A673 (cell line): ENCODE measurements at regions not wholly inside any gene's neighbourhood (a gene's known extent, or its start where the extent isn't known, plus 50 kb on each side); places are given as distances from the start of the nearest gene placed in this dataset.

Source experiments
- BruUV-seq: library from RNA; stranded (reverse); fragments of 400-500 nt; replicated peaks from 2 replicates; lab custom pipeline; 2021; lab: Mats Ljungman, UMichigan
- CTCF ChIA-PET: fragments of 300-600 bp; sonication (Branson Sonifier 250); formaldehyde crosslinking; loops from one replicate; lab custom pipeline; 2022; ENCODE audit warnings: antibody characterized with exemption; lab: Charles Lee
- POLR2A ChIA-PET: fragments of 300-600 bp; sonication (Branson Sonifier 250); formaldehyde crosslinking; loops from one replicate; lab custom pipeline; 2022; ENCODE audit warnings: antibody characterized with exemption; ENCODE audit not compliant: low non-redundant PET; lab: Charles Lee
- DNase-seq: peaks from one replicate; pipeline ENCODE4 v3.0.0-alpha.2; 2015; ENCODE audit warnings: low spot score
- H3K27ac ChIP-seq: fragments of 200-600 bp; sonication (generic); 2 replicates; pipeline ENCODE4 v1.5.1; 2016; ENCODE audit warnings: mixed run types, low read depth, mild to moderate bottlenecking, mixed read lengths, antibody characterized with exemption, low read length; ENCODE audit not compliant: poor library complexity, severe bottlenecking
- H3K27me3 ChIP-seq: fragments of 200-600 bp; sonication (generic); replicated peaks from 2 replicates; pipeline ENCODE4 v1.6.1; 2017; ENCODE audit warnings: mixed run types, low read depth, mild to moderate bottlenecking, mixed read lengths, antibody characterized with exemption, low read length; ENCODE audit not compliant: insufficient read depth, poor library complexity
- H3K36me3 ChIP-seq: fragments of 200-600 bp; sonication (generic); 2 replicates; pipeline ENCODE4 v1.6.1; 2016; ENCODE audit warnings: mixed run types, mild to moderate bottlenecking, mixed read lengths, antibody characterized with exemption, low read length; ENCODE audit not compliant: insufficient read depth, poor library complexity, severe bottlenecking
- H3K4me1 ChIP-seq: fragments of 200-600 bp; sonication (generic); 2 replicates; pipeline ENCODE4 v1.6.1; 2017; ENCODE audit warnings: mixed run types, mild to moderate bottlenecking, mixed read lengths, antibody characterized with exemption, low read length; ENCODE audit not compliant: insufficient read depth, poor library complexity, severe bottlenecking
- H3K4me3 ChIP-seq: fragments of 200-600 bp; sonication (generic); 2 replicates; pipeline ENCODE4 v1.5.1; 2016; ENCODE audit warnings: low read depth, mixed run types, mild to moderate bottlenecking, mixed read lengths, low read length; ENCODE audit not compliant: poor library complexity, severe bottlenecking
- H3K9me3 ChIP-seq: fragments of 200-600 bp; sonication (generic); 2 replicates; pipeline ENCODE4 v1.6.1; 2016; ENCODE audit warnings: mixed run types, low read depth, mild to moderate bottlenecking, mixed read lengths, antibody characterized with exemption, low read length; ENCODE audit not compliant: poor library complexity, severe bottlenecking
- EZH2 ChIP-seq: fragments of 200-600 bp; sonication (generic); IDR thresholded peaks from 2 replicates; pipeline ENCODE4 v1.6.1; 2017; ENCODE audit warnings: borderline replicate concordance, low read depth, mild to moderate bottlenecking, mixed read lengths, antibody characterized with exemption, low read length; ENCODE audit not compliant: poor library complexity, severe bottlenecking
- intact Hi-C: fragments of 100-400 bp; cut with micrococcal nuclease; formaldehyde crosslinking; loops from one replicate; pipeline ENCODE4 v1.10.0; 2022; ENCODE audit not compliant: unreplicated experiment
- TF ChIP-seq, protein P1 (sequence below): fragments of 300-800, 200-600 bp; sonication (generic); conservative IDR thresholded peaks from 2 replicates; pipeline ENCODE4 v1.5.1; 2017; ENCODE audit warnings: low read depth, mild to moderate bottlenecking, antibody characterized with exemption, low read length, moderate library complexity, mixed read lengths

DNA sequence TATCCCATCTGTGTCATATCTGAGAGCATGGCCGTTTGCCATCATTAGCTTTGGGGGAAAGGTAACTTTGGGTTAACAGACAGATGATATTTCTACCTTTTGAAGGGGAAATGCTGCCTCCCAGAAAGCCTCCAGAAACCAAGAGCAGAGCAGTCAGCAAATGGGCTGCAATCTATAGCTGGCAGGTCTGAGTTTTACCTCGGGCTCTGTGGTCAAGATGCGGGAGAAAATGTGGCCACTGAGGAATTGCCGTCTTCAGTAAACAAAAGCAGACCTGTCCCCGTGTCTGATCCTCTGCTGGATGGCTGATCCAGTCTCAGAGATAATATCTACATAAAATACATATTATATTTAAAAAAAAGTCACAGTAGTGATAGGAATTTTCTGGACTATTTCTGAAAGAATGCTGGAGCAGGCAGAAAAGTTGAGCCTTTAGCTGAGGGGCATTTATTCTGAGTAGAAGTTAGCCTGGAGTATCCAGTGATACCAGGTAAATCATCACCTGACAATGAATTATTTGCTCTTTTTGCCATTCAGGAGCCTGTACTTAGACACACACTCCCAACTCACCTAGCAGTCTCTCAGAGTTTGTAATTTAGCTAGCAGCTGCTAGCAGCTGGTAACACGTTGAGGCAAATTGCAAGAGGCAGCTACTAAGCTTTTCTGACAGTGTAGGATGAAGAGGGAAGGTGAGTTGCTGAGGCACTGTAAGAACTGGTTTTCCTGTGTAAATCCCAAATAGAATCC, 285.3 kb upstream of the RARB start:
- no peak for DNase-seq
- intact Hi-C loops = no loop called here
- ChIA-PET POLR2A (no interaction called here), CTCF (no interaction called here)
- Histone ChIP-seq H3K4me1 (no peaks in the 10 kb centered on the region), H3K36me3 (no peaks in the 10 kb centered on the region), H3K9me3 (no peaks in the 10 kb centered on the region), H3K27me3 (no peaks in the 10 kb centered on the region), H3K27ac (no peak overlapping the region), H3K4me3 (no peak overlapping the region)
- no TSS peak for BruUV-seq
- no peak for TF ChIP-seq EZH2
- TF ChIP-seq, protein P1, sequence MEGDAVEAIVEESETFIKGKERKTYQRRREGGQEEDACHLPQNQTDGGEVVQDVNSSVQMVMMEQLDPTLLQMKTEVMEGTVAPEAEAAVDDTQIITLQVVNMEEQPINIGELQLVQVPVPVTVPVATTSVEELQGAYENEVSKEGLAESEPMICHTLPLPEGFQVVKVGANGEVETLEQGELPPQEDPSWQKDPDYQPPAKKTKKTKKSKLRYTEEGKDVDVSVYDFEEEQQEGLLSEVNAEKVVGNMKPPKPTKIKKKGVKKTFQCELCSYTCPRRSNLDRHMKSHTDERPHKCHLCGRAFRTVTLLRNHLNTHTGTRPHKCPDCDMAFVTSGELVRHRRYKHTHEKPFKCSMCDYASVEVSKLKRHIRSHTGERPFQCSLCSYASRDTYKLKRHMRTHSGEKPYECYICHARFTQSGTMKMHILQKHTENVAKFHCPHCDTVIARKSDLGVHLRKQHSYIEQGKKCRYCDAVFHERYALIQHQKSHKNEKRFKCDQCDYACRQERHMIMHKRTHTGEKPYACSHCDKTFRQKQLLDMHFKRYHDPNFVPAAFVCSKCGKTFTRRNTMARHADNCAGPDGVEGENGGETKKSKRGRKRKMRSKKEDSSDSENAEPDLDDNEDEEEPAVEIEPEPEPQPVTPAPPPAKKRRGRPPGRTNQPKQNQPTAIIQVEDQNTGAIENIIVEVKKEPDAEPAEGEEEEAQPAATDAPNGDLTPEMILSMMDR = no peak

DNA sequence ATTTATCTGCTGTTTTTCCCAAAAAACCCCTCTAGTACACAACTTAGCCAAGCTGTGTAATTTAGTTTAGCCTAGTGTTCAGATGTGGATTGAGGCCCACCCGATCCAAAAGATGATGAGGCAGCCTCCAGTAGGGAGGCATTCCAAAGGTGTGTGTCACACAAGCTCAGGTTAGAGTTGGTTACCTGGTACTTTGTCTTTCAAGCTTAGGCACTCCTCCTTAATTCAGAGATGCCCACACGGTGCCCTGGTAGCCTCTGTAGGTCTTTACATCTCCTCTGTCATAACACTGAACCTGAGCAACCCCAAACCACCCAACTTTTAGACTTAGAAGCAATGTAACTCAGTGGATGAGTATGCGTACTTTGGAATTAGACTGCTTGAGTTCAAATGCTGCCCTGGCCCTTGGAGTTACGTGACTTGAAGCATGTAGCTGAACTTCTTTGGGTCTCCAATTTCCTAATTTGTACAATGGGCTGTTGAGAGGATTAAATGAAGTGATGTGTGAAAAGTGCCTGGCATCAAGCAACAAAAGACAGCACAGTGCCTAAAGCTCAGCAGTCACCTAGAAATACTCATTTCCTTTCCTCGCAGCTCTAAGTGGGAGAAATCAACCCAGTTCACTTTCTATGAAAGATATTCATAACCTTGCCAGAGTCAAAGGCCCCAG, 284.6 kb upstream of the RARB start:
- TF ChIP-seq, protein P1 = no peak
- TF ChIP-seq EZH2 = no peak
- Histone ChIP-seq H3K36me3 (no peaks in the 10 kb centered on the region), H3K27me3 (no peaks in the 10 kb centered on the region), H3K4me3 (no peak overlapping the region), H3K4me1 (no peaks in the 10 kb centered on the region), H3K27ac (no peak overlapping the region), H3K9me3 (no peaks in the 10 kb centered on the region)
- intact Hi-C loops = no loop called here
- no peak for DNase-seq
- POLR2A ChIA-PET = no interaction called here
- no TSS peak for BruUV-seq
- CTCF ChIA-PET = no interaction called here

DNA sequence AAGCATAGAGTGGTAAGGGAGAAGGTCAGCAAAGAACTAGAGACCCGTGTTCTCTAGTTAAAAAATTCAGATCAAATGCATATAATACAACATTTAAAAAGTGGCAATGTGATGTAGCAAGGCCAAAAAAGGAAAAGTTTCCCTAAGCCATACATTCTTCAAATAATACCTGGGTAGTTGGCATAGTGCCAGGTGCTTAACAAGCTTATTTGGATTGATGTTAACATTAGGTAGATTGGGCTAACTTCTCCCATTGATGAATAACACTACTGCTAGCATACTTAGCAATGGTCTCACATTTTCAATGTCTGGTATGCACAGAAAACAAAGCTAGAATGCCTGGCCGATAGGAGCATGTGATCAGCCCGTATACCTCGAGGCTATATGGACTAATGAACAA, 283.6 kb upstream of the RARB start:
- DNase-seq = no peak
- no peak for TF ChIP-seq EZH2
- TF ChIP-seq, protein P1 = no peak
- no peak overlapping the region for H3K4me3 ChIP-seq
- H3K4me1 ChIP-seq = no peaks in the 10 kb centered on the region
- ChIA-PET CTCF (no interaction called here), POLR2A (no interaction called here)
- H3K27ac ChIP-seq = no peak overlapping the region
- H3K36me3 ChIP-seq = no peaks in the 10 kb centered on the region
- no peaks in the 10 kb centered on the region for H3K27me3 ChIP-seq
- intact Hi-C loops = no loop called here
- BruUV-seq = no TSS peak
- no peaks in the 10 kb centered on the region for H3K9me3 ChIP-seq
